Erythroblast (primary cell): ENCODE measurements at regions not wholly inside any gene's neighbourhood (a gene's known extent, or its start where the extent isn't known, plus 50 kb on each side); places are given as distances from the start of the nearest gene placed in this dataset.

Experiments
- DNase-seq, 2 experiments: peaks; one replicate each; lab custom pipeline; 2025; lab: John Stamatoyannopoulos, UW
- GATA1 ChIP-seq: IDR thresholded peaks from 2 replicates; pipeline ENCODE4 v1.6.1; 2011; ENCODE audit warnings: low read depth, mild to moderate bottlenecking, control low read depth, low read length, moderate library complexity
- POLR2A ChIP-seq: IDR thresholded peaks from 2 replicates; pipeline ENCODE4 v1.6.1; 2011; ENCODE audit warnings: mild to moderate bottlenecking, low read length

- TF ChIP-seq GATA1 (no peak), POLR2A (no peak)
- no peak for DNase-seq
Observed at GRCh38 chr16:9205661-9206060, 114.2 kb downstream of the HAPSTR1 start.

GRCh38 chr16:9206156-9206555 lies 114.7 kb downstream of the HAPSTR1 start:
- TF ChIP-seq POLR2A (no peak), GATA1 (no peak)
- no peak for DNase-seq

GRCh38 chr16:9212621-9213020 lies 121.2 kb downstream of the HAPSTR1 start:
- TF ChIP-seq POLR2A = no peak
- no peak for TF ChIP-seq GATA1
- no peak for DNase-seq

- DNase-seq = no peak
- no peak for TF ChIP-seq POLR2A
- no peak for TF ChIP-seq GATA1
Observed at GRCh38 chr16:9219813-9220212, 128.4 kb downstream of the HAPSTR1 start.

GRCh38 chr16:9225527-9226316 lies 134.3 kb downstream of the HAPSTR1 start:
- TF ChIP-seq POLR2A (no peak), GATA1 (no peak)
- peak; percentile 8 to 20 for DNase-seq

GRCh38 chr16:9226924-9227323 lies 135.5 kb downstream of the HAPSTR1 start:
- TF ChIP-seq GATA1 (no peak), POLR2A (no peak)
- no peak for DNase-seq

GRCh38 chr16:9231039-9231438 lies 139.6 kb downstream of the HAPSTR1 start:
- no peak for DNase-seq
- TF ChIP-seq GATA1 (no peak), POLR2A (no peak)

GRCh38 chr16:9232102-9232770 lies 140.8 kb downstream of the HAPSTR1 start:
- TF ChIP-seq GATA1 (no peak), POLR2A (no peak)
- DNase-seq = no peak

GRCh38 chr16:9235867-9236266 lies 144.4 kb downstream of the HAPSTR1 start:
- TF ChIP-seq GATA1 = no peak
- no peak for DNase-seq

- no peak for TF ChIP-seq GATA1
- TF ChIP-seq POLR2A = no peak
- DNase-seq = no peak
Observed at GRCh38 chr16:9236319-9236718, 144.9 kb downstream of the HAPSTR1 start.

GRCh38 chr16:9238346-9238745 lies 146.9 kb downstream of the HAPSTR1 start:
- no peak for DNase-seq
- TF ChIP-seq POLR2A (no peak), GATA1 (no peak)

- no peak for TF ChIP-seq GATA1
- no peak for TF ChIP-seq POLR2A
Observed at GRCh38 chr16:9241177-9241576, 149.7 kb downstream of the HAPSTR1 start.

GRCh38 chr16:9248162-9248561 lies 156.7 kb downstream of the HAPSTR1 start:
- DNase-seq = no peak
- TF ChIP-seq GATA1 (no peak), POLR2A (no peak)

More at GRCh38 chr16:9241177-9241576, 149.7 kb downstream of the HAPSTR1 start:
- no peak for DNase-seq

GRCh38 chr16:9249534-9249933 lies 158.1 kb downstream of the HAPSTR1 start:
- no peak for DNase-seq
- TF ChIP-seq GATA1 = no peak
- no peak for TF ChIP-seq POLR2A
